LNCaP clone FGC (cell line): ENCODE measurements at regions not wholly inside any gene's neighbourhood (a gene's known extent, or its start where the extent isn't known, plus 50 kb on each side); places are given as distances from the start of the nearest gene placed in this dataset.

Experiments used
- DNase-seq: peaks from one replicate; pipeline ENCODE4 v3.0.0-alpha.2; 2011; ENCODE audit warnings: low read depth
- H3K4me3 ChIP-seq: 2 replicates; pipeline ENCODE4 v1.5.1; 2011; ENCODE audit warnings: mild to moderate bottlenecking, low read depth, low read length, control low read depth
- TF ChIP-seq, protein P1 (sequence below): IDR thresholded peaks from 2 replicates; pipeline ENCODE4 v1.5.1; 2012; ENCODE audit warnings: mild to moderate bottlenecking; ENCODE audit not compliant: control insufficient read depth, insufficient read depth; ENCODE audit errors: extremely low read depth

DNA sequence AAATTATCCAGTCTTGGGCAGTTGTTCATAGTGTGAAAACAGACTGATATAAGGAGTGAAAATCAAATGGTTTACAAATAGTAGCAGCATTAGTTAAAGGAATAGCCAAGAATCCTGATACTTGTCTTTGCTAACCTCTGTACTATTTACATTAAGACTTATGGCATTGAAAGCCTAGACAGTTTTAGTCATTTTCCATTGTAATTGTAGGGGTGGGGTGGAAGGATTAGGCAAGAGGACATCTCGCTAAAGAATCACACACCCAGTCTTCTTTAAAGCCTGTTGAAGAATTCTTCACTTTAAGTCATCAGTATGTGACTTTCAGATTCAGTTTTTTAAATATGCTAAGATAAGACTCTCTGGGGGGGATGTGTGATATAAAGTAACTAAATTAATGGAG is 207.5 kb upstream of the PHACTR1 start:
- TF ChIP-seq, protein P1, sequence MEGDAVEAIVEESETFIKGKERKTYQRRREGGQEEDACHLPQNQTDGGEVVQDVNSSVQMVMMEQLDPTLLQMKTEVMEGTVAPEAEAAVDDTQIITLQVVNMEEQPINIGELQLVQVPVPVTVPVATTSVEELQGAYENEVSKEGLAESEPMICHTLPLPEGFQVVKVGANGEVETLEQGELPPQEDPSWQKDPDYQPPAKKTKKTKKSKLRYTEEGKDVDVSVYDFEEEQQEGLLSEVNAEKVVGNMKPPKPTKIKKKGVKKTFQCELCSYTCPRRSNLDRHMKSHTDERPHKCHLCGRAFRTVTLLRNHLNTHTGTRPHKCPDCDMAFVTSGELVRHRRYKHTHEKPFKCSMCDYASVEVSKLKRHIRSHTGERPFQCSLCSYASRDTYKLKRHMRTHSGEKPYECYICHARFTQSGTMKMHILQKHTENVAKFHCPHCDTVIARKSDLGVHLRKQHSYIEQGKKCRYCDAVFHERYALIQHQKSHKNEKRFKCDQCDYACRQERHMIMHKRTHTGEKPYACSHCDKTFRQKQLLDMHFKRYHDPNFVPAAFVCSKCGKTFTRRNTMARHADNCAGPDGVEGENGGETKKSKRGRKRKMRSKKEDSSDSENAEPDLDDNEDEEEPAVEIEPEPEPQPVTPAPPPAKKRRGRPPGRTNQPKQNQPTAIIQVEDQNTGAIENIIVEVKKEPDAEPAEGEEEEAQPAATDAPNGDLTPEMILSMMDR = no peak
- no peak overlapping the region for H3K4me3 ChIP-seq
- no peak for DNase-seq

DNA sequence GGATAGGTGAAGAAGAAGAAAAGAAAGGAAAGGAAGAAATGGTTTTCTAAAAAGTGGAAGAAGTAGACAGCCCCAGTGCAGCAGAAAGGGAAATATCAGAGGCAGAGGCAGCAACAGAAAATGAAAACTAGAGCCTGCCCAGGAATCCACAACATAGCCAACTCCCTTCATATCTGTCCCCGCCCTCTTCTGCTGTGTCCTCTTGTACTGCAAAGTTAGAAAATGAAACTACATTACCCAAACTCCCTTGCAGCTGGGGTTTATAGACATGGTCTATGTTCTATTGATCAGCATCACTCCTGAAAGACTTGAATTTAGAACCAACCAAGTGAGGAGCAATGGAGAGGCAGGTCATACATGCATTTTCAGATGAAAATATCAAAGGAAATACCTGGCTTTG is 200.5 kb upstream of the PHACTR1 start:
- TF ChIP-seq, protein P1 = no peak
- DNase-seq = no peak
- H3K4me3 ChIP-seq = no peak overlapping the region

DNA sequence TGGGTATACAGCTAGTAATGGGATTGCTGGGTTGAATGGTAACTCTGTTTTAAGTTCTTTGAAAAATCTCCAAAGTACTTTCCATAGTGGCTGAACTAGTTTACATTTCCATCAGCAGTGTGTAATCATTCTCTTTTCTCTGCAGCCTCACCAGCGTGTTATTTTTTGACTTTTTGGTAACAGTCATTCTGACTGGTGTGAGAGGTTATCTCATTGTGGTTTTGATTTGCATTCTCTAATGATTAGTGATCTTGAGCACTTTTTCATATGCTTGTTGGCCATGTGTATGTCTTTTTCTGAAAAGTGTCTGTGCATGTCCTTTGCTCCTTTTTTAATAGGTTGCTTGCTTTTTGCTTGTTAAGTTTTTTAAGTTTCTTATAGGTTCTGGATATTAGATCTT is 194.2 kb upstream of the PHACTR1 start:
- no peak for DNase-seq
- TF ChIP-seq, protein P1 = no peak
- no peak overlapping the region for H3K4me3 ChIP-seq

DNA sequence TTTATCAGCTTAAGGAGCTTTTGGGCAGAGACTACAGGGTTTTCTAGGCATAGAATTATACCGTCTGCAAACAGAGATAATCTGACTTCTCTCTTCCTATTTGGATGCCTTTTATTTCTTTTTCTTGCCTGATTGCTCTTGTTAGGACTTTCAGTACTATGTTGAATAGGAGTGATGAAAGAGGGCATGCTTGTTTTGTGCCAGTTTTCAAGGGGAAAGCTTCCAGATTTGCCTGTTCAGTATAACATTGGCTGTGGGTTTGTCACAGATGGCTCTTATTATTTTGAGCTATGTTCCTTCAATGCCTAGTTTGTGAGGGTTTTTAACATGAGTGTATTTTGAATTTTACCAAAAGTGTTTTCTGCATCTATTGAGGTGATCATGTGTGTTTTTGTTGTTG is 192.8 kb upstream of the PHACTR1 start:
- DNase-seq = no peak
- no peak overlapping the region for H3K4me3 ChIP-seq
- TF ChIP-seq, protein P1 = no peak

DNA sequence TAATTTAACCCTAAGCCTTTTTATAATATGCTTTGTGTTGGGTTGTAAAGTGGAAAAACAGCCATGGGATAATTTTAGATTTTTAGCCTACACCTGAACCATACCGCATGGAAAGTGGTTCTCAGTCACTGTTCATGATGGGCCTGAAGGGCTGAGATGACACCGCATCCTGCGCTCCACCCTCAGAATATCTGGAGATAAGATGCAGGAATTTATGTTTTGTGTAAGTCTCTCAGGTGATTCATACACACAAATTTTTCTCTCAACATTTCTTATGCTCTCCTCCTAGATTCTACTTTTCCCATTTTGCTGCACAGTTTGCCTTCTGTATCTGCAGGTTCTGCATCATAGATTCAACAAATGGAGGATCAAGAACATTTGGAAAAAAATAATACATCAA is 191.3 kb upstream of the PHACTR1 start:
- no peak for DNase-seq
- TF ChIP-seq, protein P1 = no peak
- no peak overlapping the region for H3K4me3 ChIP-seq

DNA sequence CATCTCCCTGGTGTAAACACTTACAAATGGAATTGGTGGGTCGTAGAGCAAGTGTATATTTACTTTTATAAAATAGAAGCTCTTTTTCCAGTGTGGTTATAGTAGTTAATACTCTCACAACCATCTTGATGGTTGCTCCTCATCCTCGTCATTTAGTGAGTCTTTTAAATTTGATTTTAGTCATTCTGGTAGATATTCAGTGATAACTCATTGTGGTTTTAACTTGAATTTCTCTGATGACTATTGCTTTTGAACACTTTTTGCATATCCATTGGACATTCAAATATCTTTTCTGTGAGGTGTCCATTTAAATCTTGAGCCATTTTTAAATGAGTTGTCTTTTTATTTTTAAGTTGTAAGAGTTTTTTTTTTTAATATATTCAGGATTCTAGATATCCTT is 189.2 kb upstream of the PHACTR1 start:
- TF ChIP-seq, protein P1 = no peak

DNA sequence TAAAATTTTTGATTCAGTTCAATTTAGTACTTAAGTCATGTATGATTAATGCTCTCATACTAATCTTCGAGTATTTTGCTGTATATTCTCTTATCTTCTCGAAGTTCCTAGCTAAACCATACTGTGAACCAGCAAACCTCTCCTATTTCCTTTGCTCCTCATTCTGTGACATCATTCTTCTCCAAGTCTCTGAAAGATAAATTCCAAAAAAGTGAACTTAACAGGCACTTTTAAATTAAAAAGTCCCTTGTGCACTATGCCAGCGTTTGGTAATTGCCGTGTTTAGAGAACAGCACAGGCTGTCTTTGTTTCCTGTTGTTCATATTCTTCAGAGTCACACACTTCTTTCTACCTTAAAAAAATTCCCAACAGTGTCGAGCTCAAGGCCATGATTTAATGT is 188.4 kb upstream of the PHACTR1 start:
- H3K4me3 ChIP-seq = no peak overlapping the region
- TF ChIP-seq, protein P1 = no peak
- no peak for DNase-seq

More for the DNA sequence above, 189.2 kb upstream of the PHACTR1 start:
- no peak overlapping the region for H3K4me3 ChIP-seq
- no peak for DNase-seq
